Left ventricle myocardium inferior (tissue), 1 donor: ENCODE measurements at regions not wholly inside any gene's neighbourhood (a gene's known extent, or its start where the extent isn't known, plus 50 kb on each side); places are given as distances from the start of the nearest gene placed in this dataset.

Experiments used
- DNase-seq: peaks from one replicate; pipeline ENCODE4 v3.0.0-alpha.2; 2020
- H3K27ac ChIP-seq: fragments of 200-600 bp; replicated peaks from 2 replicates; pipeline ENCODE4 v1.8.0; 2021
- H3K27me3 ChIP-seq: fragments of 200-600 bp; 2 replicates; pipeline ENCODE4 v1.8.0; 2021; ENCODE audit warnings: low read depth
- H3K36me3 ChIP-seq: fragments of 200-600 bp; 2 replicates; pipeline ENCODE4 v1.8.0; 2021
- H3K4me1 ChIP-seq: fragments of 200-600 bp; 2 replicates; pipeline ENCODE4 v1.8.0; 2021
- H3K4me3 ChIP-seq: fragments of 200-600 bp; 2 replicates; pipeline ENCODE4 v1.8.0; 2021; ENCODE audit warnings: mild to moderate bottlenecking, moderate library complexity
- H3K9me3 ChIP-seq: fragments of 200-600 bp; replicated peaks from 2 replicates; pipeline ENCODE4 v1.8.0; 2021
- intact Hi-C: fragments of 100-400 bp; cut with micrococcal nuclease; formaldehyde crosslinking; loops from one replicate; pipeline ENCODE4 v1.11.0; 2022
- TF ChIP-seq, protein P1 (sequence below): fragments of 200-600 bp; IDR thresholded peaks from 2 replicates; pipeline ENCODE4 v1.8.0; 2021; ENCODE audit warnings: antibody characterized with exemption, mild to moderate bottlenecking, borderline replicate concordance
- donor health status: DM: no; HTN: yes; CAD: no; lungs with severe emphysema.

DNA sequence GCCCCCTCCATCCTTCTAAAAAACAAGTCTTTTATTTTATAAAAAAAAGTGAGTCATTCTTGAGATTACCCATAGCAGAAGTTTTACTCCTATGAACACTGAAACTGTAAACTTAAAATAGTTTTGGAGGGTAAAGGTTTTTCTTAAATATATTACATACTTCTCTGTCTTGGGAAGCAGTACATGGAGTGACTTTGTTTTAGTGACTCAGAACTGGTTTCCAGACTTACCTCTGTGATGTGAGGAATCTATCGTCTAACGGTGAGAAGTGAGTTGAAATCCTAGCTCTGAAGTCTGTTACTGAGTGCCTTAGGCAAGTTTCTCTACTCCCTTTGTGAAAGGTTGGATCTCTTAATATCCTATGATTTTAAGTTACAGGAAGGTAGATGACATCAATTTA lies 176.3 kb upstream of the POU3F1 start:
- Histone ChIP-seq H3K36me3 (no peaks in the 10 kb centered on the region), H3K4me3 (no peak overlapping the region), H3K9me3 (no peaks in the 10 kb centered on the region), H3K27ac (no peak overlapping the region), H3K4me1 (no peaks in the 10 kb centered on the region), H3K27me3 (peaks cover 66% of the 10 kb centered on the region)
- intact Hi-C loops = no loop called here
- DNase-seq = no peak
- TF ChIP-seq, protein P1, sequence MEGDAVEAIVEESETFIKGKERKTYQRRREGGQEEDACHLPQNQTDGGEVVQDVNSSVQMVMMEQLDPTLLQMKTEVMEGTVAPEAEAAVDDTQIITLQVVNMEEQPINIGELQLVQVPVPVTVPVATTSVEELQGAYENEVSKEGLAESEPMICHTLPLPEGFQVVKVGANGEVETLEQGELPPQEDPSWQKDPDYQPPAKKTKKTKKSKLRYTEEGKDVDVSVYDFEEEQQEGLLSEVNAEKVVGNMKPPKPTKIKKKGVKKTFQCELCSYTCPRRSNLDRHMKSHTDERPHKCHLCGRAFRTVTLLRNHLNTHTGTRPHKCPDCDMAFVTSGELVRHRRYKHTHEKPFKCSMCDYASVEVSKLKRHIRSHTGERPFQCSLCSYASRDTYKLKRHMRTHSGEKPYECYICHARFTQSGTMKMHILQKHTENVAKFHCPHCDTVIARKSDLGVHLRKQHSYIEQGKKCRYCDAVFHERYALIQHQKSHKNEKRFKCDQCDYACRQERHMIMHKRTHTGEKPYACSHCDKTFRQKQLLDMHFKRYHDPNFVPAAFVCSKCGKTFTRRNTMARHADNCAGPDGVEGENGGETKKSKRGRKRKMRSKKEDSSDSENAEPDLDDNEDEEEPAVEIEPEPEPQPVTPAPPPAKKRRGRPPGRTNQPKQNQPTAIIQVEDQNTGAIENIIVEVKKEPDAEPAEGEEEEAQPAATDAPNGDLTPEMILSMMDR = no peak

DNA sequence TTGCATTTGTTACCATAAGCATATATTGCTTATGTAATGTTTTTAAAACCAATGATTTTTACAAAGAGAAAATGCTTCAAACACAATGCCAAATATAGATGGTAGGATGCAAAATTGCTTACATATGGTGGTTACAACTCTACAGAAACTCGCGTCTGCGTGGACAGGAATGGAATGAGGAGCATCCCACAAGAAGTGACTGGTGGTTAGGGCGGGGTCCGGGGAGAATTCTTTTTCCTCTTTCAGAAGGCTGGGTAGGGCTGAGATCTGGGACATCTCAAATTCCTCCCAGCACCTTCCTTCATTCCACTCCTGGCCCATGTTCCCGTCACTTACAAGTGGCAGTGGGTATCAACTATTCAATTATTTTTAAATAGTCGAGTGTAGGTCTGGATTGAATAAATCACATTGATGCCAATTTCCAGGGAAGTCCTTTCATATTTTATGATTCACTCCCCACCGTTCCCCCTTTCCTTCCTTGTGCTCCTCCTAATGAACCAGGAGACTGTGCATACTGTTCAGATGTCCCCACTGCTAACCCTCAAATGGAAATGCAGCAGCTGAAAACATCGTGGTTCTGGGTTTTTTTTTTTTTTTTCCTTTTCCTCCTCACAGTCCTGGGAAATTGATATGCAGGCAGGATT lies 174.5 kb upstream of the POU3F1 start:
- Histone ChIP-seq H3K4me1 (peaks cover 4% of the 10 kb centered on the region), H3K4me3 (no peak overlapping the region), H3K9me3 (no peaks in the 10 kb centered on the region), H3K27me3 (peaks cover 64% of the 10 kb centered on the region), H3K27ac (no peak overlapping the region), H3K36me3 (no peaks in the 10 kb centered on the region)
- intact Hi-C loops = no loop called here
- DNase-seq = no peak
- TF ChIP-seq, protein P1 = no peak

DNA sequence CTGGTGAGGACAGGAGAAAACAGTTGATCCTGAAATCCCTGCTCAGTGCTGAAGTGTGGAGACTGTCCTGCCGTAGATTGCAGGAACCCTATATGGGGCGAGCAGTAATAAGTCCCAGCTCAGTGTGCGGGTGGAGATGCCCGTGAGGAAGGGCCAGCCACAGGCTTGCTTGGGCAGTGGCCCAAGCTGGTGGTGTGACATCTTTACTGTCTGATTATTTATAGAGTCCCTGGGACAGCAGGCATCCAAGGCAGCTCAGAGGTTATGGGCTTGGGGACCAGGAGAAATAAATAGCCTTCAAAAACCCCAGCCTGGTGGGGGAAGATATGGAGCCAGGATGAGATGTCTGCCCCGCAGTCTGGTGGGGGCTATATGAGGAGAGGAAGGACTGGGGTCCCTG lies 170.7 kb upstream of the POU3F1 start:
- intact Hi-C loops = no loop called here
- peaks cover 80% of the 10 kb centered on the region for H3K27me3 ChIP-seq
- TF ChIP-seq, protein P1 = no peak
- no peak overlapping the region for H3K27ac ChIP-seq
- H3K4me1 ChIP-seq = peaks cover 4% of the 10 kb centered on the region
- no peaks in the 10 kb centered on the region for H3K9me3 ChIP-seq
- no peak overlapping the region for H3K4me3 ChIP-seq
- no peaks in the 10 kb centered on the region for H3K36me3 ChIP-seq
- peak; percentile 25 for DNase-seq

DNA sequence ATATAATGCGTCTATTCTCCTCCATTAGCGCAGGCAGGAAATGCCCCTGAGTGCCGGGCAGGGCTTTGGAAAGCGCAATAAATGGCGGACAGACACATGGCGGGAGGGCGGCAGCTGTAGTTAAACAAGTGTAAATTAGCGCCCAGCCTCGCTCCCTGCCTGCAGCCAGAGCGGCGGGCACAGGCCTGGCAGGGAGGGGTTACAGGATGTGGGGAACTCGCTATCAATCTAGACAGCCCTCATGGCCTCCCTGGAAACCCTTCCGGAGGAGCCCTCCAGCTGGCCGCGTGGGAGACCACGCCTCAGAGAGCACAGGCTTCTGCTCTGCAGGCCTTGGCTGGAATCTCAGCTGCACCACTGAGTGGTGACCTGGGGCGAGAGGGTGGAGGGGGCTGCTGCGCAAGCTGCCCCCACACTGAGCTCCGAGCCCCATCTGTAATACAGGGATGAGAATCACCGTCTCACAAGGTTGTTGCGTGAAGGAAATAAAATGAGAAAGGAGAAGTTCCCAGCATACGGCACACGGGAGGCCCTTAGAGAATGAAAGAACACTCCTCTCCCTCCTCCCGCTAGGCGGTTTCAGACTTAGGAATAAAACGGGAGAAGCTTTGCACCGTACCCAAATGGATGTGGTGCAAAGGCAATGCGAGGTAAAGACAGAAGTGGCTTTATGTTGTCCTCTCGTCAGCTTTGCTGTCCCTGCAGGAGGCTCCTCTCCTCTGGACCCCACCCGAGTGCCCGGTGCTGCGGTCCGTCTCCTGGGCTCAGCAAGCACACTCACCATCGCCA lies 167.2 kb upstream of the POU3F1 start:
- Histone ChIP-seq H3K27ac (no peak overlapping the region), H3K4me1 (peaks cover 7% of the 10 kb centered on the region), H3K9me3 (no peaks in the 10 kb centered on the region), H3K36me3 (no peaks in the 10 kb centered on the region), H3K27me3 (peaks cover 54% of the 10 kb centered on the region), H3K4me3 (no peak overlapping the region)
- TF ChIP-seq, protein P1 = no peak
- intact Hi-C loops = no loop called here
- DNase-seq = no peak

DNA sequence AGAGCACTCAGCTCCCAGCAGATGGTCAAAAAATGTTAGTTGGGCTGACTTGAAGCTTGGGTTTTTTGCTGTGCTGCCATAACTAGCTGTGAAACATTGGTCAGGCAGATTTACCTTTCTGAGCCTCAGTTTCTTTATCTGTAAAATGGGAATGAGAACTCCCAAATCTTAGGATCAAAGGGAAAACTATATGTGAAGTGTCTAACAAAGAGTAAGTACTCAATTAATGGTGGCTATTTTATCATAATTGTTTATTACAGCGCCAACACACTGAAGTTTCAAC lies 164.2 kb upstream of the POU3F1 start:
- TF ChIP-seq, protein P1 = no peak

More for the DNA sequence above, 164.2 kb upstream of the POU3F1 start:
- Histone ChIP-seq H3K4me1 (peaks cover 4% of the 10 kb centered on the region), H3K4me3 (no peak overlapping the region), H3K27me3 (peaks cover 42% of the 10 kb centered on the region), H3K27ac (no peak overlapping the region), H3K9me3 (no peaks in the 10 kb centered on the region), H3K36me3 (no peaks in the 10 kb centered on the region)
- intact Hi-C loops = no loop called here
- DNase-seq = no peak
